HPDE6-E6E7 (cell line): ENCODE measurements at regions not wholly inside any gene's neighbourhood (a gene's known extent, or its start where the extent isn't known, plus 50 kb on each side); places are given as distances from the start of the nearest gene placed in this dataset.
"Not testable (repeated sequence)": the region's sequence is repeated elsewhere in the genome, so short reads cannot be mapped to it uniquely, and the experiment has no call there.

Experiments used
- DNase-seq: peaks from one replicate; pipeline ENCODE4 v3.0.0; 2011; ENCODE audit warnings: missing footprints; ENCODE audit errors: extremely low spot score

DNA sequence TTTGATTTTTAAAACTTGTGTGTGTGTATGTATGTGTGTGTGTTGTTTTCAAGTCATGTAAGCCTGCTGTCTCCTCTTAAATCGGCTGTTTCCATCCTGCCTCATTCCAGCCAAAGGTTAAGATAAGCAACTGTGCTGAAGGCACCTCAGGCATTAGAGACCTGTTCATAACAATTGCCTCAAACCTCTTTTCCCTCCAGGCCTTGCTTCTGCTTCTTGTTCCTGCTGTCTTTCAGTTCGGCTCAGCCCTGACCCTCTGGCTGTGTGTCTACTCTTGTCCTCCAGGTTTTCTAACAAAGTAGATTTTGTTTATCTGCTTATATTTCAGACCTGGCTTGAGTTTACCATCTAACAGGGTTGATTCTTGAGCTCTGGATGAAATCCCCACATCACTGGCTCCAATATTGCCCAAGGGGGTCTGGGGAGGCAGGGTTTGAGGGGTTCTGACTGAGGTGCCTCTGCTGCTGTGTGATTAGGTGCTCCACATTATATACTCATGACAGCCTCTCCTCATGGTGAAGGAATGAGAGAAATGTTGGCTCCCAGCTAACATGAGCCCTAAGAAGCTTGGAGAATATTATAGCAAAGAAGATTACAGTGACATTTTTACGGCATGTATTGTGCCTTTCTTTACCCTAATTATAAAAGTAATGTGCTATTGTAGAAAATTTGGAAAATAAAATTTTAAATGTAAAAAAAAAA lies 229.7 kb upstream of the PIK3R1 start:
- DNase-seq, result no peak

DNA sequence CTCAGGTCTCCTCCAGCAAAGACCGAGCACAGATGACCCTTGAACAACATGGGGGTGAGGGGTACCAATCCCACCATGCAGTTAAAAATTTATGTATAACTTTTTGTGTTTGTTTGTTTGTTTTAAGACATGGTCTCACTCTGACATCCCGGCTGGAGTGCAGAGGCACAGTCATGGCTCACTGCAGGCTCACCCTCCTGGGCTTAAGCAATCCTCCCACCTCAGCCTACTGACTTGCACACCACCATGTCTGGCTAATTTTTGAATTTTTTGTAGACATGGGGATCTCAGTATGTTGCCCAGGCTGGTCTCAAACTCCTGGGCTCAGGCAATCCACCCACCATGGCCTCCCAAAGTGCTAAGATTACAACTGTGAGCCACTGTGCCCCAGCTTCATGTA lies 231.0 kb upstream of the PIK3R1 start:
- no peak for DNase-seq

DNA sequence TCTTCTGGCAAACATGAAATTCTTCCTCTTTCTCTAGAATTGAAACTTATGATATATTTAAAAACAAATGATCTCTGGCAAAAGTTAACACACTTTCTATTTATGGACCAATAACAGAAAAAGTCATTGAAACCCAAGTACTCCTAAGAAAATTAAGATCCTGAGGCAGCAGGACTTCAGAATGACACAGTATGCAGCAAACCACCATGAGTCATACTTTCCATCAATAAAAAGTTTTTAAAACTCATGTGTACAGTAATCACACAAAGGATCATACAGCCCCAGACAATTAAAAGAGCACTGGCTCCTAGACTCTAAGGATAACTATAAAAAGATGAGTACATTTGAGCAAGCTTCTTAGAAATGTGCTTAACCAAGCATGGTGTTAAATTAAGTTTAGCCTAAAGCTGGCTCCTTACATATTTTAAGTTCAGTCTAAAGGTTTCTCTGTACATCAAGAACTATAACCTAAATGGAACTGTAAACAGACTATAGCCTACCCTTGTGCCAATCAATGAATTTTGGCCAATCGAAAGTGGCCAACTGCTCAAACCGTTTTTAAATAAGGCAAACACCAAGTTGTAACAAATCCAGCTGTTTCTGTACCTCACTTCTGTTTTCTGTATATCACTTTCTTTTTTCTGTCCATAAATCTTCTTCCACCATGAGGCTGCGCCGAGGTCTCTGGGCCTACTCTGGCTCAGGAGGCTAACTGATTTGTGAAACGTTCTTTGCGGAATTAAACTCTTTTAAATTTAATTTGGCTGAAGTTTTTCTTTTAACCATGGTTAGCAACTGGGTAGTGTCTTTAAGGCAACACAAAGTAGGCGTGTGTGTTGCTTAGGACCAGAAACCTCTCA lies 232.1 kb upstream of the PIK3R1 start:
- DNase-seq, result peak; percentile 9

DNA sequence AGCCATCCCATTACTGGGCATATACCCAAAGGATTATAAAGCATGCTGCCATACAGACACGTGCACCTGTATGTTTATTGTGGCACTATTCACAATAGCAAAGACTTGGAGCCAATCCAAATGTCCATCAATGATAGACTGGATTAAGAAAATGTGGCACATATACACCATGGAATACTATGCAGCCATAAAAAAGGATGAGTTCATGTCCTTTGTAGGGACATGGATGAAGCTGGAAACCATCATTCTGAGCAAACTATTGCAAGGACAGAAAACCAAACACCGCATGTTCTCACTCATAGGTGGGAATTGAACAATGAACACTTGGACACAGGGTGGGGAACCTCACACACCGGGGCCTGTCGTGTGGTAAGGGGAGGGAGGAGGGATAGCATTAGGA lies 233.4 kb upstream of the PIK3R1 start:
- DNase-seq, result not testable (repeated sequence)

DNA sequence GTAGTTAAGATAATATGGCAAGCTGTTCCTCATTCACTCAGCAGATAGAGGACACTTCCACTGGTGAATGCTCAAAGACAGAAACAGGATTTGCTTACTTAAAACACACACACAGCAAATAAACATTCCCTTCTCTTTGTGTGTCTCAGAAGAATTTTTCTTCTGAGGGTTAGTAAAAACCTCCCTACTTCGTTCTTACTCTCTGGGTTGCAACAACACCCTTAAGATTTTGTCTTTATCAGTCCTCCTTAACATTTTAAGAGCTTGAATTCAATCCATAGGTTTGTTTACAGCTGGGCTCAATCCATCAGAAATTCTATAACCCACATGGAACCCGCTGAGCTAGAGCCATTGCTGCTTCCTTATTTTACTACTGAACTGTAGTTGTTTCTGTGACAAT lies 237.4 kb upstream of the PIK3R1 start:
- DNase-seq, result no peak

DNA sequence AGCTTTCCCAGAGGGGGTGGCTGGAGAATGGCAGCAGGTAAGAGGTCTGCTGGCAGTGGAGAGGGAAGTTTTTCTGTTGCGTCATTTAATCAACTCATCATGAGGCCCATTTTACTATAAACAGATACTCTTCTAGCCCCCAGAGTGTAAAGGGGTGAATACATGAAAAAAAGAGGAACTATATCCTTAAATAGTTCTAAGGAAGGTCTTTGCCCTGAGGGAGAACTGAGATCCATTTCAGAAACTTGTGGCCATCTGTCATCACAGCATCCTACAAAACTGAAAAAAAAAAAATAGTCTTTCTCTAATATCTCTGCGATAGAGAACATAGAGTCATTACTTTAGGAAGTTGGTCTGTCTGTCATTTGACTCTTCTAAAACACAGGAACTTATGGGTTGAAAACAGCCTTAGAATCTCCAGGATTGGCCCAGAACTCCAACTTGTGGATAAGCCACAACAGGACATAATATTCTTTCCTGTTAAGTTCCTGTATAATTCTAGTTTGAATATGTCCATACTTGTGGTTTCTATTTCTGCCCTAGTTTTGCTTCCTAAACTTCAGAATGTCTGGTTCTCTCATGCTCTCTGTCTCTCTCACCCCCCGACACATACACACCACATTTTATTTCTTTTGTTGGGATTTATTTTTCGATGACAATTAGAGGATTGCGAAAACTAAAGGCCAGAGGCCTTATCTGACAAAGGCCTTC lies 238.5 kb upstream of the PIK3R1 start:
- no peak for DNase-seq

DNA sequence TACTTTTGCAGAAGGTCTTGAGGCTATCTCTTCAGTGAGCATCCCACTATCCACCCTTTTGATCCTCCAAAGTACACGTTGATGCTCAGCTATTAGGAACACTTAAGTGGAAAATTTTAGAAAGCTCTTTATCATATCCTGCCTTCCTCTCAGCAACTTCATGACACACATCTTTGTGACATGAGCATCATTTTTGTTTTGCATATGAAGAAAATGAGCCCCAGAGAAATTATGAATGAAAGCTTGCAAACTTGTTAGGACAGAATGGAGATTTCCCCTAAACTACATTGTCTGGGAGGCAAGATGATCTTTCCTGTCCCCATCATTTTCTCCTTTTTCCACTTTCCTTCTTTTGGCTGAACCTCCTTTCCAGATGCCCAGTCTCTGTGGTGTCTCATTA lies 239.4 kb upstream of the PIK3R1 start:
- DNase-seq, result no peak

DNA sequence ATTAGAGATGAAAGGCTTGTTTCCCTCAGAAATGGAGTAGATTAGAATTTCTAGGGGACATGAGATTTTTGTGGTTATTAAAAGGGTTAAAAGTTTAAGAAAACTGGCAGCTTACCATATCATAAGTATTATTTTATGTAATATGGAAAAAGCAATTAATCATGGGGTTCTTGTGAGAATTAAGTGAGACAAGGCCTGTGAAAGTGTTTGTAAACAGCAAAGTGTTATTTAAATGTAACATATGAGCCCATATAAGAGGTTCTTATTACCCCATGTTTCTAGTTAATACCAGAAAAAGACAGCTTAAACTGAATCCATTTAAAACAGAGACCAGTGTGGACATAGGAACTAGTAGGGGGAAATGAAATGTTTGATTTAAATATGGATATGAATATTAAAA lies 241.1 kb upstream of the PIK3R1 start:
- DNase-seq, result no peak

DNA sequence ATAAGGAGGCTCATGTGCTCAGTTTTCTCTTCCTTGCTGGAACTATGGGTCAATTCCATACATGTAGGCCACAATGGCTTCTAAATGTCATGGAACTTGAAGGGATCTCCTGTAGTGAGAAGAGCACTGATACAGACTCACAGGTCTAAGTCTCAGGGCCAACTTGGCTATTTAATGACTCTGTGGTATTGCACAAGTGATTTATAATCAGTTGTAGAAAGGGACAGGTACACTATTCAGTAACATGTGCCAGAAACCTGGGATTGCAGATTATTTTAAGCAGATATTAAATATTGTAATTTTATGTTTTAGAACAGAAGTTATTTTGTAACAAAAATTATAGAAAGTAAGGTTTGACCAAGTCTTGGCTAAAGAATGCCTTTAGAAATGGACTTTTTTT lies 241.5 kb upstream of the PIK3R1 start:
- DNase-seq, result no peak

DNA sequence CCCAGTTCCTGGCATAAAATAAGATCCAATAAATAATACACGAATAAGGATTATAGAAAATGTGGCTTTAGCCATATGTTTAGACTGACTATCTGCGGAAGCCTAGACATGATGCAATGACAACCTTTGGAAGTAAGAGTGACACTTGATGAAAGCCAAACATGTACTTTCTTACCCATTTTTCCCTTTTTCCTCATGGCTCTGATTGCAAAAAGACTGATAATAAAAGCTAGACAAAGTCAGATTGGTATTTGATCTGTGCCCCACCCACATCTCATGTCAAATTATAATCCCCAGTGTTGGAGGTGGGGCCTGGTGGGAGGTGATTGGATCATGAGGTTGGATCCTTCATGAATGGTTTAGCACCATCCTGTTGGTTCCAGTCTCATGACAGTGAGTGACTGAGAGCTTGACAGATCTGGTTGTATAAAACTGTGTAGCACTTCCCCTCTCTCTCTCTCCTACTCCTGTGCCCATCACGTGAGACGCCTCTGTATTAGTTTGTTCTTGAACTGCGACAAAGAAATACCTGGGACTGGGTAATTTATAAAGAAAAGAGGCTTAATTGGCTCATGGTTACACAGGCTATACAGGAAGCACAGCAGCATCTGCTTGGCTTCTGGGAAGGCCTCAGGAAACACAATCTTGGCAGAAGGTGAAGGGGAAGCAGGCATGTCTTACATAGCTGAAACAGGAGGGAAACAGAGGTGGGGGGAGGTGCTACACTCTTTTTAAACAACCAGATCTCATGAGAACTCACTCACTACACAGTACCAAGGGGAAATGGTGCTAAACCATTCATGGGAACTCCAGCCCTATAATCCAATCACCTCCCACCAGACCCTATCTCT lies 243.4 kb upstream of the PIK3R1 start:
- DNase-seq, result no peak

DNA sequence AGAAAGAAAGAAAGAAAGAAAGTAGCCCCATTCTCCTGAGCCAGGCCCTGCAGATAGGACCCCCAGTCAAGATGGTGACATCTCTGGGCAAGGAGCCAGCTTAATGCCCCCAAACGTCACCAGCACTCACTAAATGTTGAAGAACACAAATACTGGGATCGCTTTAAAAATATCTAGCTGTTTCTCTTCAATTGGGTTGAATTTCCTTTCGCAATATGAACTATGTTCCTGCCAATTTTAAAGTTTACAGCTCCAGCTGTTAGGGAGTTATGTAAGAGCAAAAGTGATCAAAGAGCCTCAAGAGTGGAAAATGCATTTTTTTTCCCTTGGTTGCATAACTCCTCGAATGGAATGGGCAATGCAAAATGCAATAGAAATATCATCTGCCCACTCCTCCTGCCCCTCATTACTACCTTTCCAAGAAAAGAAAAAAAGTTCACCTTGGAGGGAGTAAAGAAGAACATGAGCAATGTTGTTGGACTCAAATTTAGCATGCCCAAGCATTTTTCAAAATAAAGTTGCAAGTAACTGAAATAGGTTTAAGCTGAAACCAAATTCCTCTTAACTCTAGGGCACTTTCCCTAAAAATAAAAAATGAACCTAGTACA lies 244.2 kb upstream of the PIK3R1 start:
- no peak for DNase-seq

DNA sequence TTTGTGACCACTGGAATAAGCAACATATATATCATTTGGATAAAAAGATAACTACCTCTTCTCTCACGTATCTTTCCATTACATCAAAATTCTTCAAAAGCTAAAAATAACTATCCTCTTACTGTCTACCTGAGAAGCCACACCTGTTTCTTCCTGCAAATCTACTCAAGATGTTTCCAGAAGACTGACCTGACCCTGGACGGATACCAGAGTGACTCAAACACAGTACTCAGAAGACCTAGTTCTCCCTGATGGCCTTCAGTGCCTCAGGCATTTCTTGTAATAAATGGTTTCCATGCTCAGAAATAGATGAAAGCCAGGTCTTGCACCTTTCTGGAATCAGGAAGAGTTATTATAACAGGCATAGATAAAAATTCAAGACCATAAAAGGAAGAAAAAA lies 245.9 kb upstream of the PIK3R1 start:
- DNase-seq, result peak; percentile 4

DNA sequence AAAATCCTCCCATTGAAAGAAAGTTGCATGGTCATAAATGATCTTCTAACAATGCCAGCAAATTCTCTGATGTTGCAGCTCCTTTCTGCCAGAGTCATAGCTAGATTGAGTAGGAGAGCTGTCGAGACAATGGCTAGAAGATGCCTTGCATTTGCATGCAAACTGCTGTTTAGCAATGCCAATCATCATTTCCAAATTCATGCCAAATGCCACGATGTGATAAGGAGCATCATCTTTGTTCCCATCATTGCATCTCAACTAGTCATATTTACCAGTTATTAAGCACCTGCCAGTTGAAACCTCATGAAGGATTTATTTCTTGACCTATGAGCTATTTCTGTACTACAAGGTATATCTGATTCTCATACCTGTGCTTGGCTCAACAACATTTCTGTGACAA lies 246.4 kb upstream of the PIK3R1 start:
- DNase-seq, result no peak

DNA sequence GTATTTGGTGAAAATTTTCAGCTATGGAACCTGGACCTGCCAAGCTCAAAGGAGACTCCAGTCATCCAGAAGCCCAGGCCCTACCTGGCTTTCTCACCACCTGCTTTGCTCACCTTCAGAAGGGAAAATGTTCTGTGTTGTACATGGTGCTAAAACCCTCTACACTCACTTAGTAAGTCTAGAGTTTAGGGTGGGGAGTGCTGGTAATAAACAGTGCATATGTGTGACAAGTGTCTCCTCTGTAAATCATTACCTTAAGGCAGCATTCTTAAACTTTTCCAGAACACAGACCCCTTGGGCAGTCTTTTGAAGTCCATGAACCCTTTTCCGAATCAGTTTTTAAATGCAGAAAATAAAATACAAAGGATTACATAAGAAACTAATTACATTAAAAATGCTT lies 248.8 kb upstream of the PIK3R1 start:
- no peak for DNase-seq

DNA sequence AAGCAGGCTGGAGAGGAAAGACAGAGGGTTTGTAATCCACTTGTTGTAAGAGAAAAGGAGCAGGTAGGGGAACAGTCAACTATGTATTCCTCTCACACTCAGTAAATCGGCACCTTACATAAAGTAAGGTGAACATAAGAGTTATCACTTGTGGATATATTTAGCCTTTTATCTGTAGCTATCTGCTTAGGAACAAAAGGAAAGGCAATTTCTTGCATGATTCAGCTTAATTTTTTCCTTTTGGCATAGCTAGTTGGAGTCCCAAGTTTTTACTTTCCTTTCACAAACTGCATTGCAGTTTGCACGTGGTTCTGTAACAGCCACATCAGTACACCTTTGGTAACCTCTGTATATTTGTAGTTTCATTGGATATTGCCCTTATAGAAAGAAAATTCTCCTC lies 250.9 kb upstream of the PIK3R1 start:
- DNase-seq, result no peak

DNA sequence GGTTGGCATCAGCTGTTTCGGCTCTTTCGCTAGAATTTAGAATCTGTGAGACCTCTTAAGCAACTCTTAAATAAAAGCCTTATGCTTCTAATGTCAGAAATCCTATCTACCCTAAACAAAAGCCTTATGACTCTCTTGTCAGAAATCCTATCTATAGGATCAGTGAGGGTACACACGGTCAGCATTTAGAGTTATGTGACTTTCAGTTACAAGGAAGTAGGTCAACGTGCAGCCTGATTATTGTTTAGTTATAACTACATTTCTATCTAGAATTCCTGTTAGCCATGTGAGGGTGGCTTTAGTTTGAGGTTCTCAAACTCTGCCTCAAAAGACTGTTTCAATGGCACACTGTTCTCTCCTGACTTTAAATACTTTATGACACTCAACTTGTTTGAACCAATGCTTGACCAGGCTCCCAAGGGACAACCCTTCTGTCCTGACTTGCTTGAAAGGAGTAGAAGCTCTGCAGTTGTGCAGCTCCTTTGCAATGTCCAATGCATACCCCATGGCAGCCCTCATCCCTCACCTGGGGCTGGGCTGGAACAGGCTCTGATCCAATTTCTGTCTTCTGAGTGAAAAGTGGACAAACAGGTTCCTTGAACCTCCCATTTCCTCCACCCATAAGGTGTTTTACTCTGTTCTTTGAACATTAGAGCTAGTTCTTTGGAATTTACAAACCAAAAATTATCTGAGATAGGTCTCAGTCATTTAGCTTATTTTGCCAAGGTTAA lies 251.6 kb upstream of the PIK3R1 start:
- DNase-seq, result peak; percentile 21

DNA sequence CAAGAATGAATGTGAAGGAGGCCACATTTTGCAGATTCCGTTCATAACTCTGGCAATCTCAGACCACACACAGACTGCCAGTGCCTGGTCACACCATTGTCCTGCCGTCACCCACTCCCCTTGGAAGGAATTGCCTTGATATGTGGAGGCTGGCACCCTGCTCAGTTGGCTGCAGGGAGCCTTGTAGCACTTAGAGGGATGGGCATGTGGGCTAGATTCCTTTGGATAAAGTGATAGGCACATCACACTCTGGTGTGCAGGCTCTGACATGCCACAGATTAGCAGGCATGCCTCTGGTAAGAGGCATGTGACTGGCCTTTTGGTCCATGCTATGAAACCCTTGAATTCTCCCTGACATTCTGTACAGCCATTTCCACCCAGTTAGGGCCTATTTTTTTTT lies 254.6 kb upstream of the PIK3R1 start:
- DNase-seq, result peak; percentile 45

DNA sequence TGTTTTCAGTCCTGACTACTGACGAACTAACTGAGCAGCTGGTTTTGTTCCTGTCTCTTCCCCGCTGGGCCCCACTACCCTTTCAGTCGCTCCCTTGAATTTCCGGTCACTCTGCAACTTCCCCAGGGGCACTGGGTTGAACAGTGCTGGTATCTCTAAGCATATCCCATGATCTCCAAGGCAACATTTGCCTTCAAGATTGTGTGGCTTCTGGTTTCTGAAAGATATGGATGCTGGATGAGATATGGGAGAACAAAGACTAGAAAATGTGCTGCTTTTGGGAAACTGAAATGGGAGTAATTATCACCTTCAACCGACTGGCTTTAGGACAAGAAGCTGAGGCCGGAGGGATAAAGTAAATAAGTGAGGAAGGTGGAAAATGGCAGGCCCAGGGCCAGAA lies 258.2 kb upstream of the PIK3R1 start:
- no peak for DNase-seq

DNA sequence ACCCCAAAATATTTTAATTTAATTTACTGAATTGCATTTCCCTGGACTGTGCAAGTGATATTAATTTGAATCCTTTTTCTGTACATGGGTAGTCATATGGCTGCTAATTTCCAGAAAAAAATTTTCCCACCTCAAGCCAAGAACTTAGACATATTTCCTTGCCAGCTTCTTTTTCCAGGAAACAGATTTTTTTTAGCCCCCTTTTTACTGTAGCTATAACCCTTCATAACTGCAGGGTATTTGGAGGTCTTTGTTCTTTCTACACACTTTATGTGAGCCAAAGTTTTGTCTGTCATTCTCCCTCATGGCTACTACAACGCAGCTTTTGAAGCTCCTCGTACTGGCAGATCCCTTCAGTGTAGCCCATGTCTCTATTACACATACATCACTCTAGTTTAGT lies 261.2 kb upstream of the PIK3R1 start:
- no peak for DNase-seq

DNA sequence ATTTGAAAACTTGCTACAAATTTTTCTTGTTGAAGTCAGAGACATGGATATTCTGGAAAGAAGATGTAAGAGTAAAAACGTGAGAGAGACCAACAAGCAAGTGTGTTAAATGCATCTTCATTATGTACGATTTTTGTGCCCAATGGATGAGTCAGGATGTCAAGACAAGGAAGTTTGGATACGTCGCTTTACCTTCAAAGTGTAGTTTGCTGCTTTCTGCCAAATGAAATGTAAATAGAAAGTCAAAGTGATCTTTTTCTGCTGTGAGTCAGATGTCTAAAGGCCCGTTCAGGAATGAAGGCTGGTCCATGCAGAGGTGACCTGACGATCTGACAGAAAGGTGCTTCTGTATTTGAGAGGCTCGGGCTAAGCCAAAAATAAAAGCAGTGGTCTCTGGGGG lies 273.1 kb upstream of the PIK3R1 start:
- peak; percentile 21 for DNase-seq
